ENCODE measurements at regions not wholly inside any gene's neighbourhood (a gene's known extent, or its start where the extent isn't known, plus 50 kb on each side); places are given as distances from the start of the nearest gene placed in this dataset.

- TF ChIP-seq, protein P1, sequence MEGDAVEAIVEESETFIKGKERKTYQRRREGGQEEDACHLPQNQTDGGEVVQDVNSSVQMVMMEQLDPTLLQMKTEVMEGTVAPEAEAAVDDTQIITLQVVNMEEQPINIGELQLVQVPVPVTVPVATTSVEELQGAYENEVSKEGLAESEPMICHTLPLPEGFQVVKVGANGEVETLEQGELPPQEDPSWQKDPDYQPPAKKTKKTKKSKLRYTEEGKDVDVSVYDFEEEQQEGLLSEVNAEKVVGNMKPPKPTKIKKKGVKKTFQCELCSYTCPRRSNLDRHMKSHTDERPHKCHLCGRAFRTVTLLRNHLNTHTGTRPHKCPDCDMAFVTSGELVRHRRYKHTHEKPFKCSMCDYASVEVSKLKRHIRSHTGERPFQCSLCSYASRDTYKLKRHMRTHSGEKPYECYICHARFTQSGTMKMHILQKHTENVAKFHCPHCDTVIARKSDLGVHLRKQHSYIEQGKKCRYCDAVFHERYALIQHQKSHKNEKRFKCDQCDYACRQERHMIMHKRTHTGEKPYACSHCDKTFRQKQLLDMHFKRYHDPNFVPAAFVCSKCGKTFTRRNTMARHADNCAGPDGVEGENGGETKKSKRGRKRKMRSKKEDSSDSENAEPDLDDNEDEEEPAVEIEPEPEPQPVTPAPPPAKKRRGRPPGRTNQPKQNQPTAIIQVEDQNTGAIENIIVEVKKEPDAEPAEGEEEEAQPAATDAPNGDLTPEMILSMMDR (IDR thresholded peaks at IDR 0.05) = no peak
- ATAC-seq (ENCODE audit: low FRiP score) (no peak), DNase-seq (ENCODE audit: low spot score) (no peak)
These were observed 139.1 kb upstream of the BNIP2 start for GRCh38 chr15:59828263-59828662.

DNA sequence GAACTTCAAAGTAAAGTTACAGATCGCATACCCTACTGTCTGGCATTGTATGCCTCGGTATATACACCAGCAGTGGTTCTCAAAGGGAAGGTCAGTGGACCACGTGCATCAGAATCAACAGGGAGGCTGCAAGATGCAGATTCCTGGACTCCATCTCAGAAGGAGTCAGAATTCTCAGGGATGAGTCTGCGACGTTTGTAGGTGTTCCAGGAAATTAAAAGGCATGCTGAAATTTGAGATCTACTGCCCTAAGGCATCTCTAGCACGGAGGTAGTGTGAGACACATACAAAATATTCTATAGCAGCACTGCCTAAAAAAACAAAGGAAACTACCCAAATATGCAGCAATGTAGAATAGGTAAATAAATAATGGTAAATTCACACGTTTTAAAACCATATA is 136.8 kb upstream of the BNIP2 start:
- TF ChIP-seq, protein P1 (IDR thresholded peaks at IDR 0.05) = no peak
- DNase-seq (ENCODE audit: low spot score) (no peak), ATAC-seq (ENCODE audit: low FRiP score) (no peak)

DNA sequence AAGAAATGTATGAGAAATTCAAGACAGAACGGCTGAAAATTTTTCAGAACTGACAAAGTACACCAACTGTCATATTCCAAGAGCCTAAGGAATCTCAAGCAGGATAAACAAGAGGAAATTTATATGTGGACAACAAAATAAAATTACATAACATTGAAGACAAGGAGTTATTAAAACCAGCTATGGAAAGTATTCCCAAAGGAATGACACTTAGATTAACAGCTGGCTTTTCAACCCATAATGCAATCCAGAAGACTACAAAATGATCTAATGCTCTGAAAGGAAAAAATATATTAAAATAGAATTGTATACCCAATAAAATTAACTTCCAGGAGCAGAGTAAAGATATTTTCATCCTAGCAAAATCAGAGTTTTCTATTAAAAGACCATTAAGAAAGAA is 132.2 kb upstream of the BNIP2 start:
- TF ChIP-seq, protein P1 (IDR thresholded peaks at IDR 0.05) = no peak
- DNase-seq (ENCODE audit: low spot score) (no peak), ATAC-seq (ENCODE audit: low FRiP score) (no peak)

DNA sequence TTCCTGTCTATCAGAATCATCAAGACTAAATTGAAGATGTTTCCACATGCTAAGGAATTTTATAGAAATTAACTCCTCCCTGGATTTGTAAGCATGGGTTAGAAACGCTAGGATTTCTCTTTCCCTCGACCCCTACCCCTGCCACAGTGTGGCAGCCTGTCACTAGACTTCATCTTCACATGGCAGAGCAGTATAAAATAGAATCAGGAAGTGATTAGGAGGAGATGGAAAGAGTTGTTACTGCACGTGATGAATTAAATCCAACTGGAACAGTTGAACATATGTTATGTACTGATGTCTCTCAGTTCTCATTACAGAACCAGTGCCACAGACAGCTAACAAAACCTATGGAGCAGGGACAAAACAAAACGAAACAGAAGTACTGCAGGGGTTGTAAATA is 130.0 kb upstream of the BNIP2 start:
- TF ChIP-seq, protein P1 (IDR thresholded peaks at IDR 0.05) = no peak
- ATAC-seq (ENCODE audit: low FRiP score) = no peak

DNA sequence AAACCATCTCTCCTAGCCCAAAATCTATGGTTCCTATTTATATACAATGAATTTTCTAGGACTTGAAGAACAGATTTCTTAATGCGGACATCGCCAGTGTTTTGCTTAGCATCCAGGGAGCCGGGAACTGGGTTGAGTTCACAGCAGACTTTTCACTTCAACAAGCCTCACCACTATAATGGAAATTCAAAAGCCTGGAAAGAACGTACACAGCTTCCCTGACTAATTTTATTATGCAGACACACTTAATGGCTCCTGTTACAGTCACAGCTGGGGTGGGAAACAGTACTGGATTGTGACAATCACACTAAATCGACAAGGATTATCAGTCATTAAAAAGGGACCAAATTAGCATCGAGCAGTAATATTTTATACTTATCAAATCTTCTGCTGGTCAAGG is 129.2 kb upstream of the BNIP2 start:
- DNase-seq (ENCODE audit: low spot score) = no peak
- ATAC-seq (ENCODE audit: low FRiP score) = no peak
- TF ChIP-seq, protein P1 (IDR thresholded peaks at IDR 0.05) = no peak

More for the DNA sequence above, 130.0 kb upstream of the BNIP2 start:
- no peak for DNase-seq (ENCODE audit: low spot score)

- no peak for ATAC-seq (ENCODE audit: low FRiP score)
These were observed 128.7 kb upstream of the BNIP2 start for GRCh38 chr15:59817834-59818233.

DNA sequence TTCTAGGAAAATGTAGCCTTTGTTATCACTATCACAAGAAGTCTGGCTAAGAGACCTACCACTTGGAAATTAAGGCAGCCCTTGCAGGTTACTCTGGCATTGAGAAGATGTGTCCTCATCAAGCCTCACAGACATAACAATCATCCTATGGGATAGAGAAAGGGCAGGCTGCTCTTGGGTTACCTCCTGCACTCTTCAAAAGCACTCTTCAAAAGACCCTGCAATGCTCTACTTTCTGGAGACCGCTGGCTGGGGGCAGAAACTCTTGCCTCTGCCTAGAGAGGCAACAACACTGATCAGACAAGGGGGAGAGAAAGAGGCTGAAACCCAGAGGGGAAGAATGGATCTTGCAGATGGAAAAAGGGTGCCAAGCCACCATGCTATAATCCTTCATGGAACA is 127.9 kb upstream of the BNIP2 start:
- DNase-seq (ENCODE audit: low spot score) (no peak), ATAC-seq (ENCODE audit: low FRiP score) (no peak)
- TF ChIP-seq, protein P1 (IDR thresholded peaks at IDR 0.05) = no peak

More at GRCh38 chr15:59817834-59818233, 128.7 kb upstream of the BNIP2 start:
- DNase-seq (ENCODE audit: low spot score) = no peak
- TF ChIP-seq, protein P1 (IDR thresholded peaks at IDR 0.05) = no peak
